Activated T-cell treated with anti-CD3 and anti-CD28 coated beads for 4 hours (primary cell): ENCODE measurements at regions not wholly inside any gene's neighbourhood (a gene's known extent, or its start where the extent isn't known, plus 50 kb on each side); places are given as distances from the start of the nearest gene placed in this dataset.
"Not testable (repeated sequence)": the region's sequence is repeated elsewhere in the genome, so short reads cannot be mapped to it uniquely, and the experiment has no call there.

Experiments
- DNase-seq: peaks from one replicate; pipeline ENCODE4 v3.0.0-alpha.2; 2020

- no peak for DNase-seq
Measured at GRCh38 chr1:29682919-29683295, 446.6 kb downstream of the PTPRU start.

GRCh38 chr1:29682171-29682918, 446.0 kb downstream of the PTPRU start:
- no peak for DNase-seq

GRCh38 chr1:29681416-29681815, 445.1 kb downstream of the PTPRU start:
- DNase-seq, result not testable (repeated sequence)

- DNase-seq, result no peak
Measured at GRCh38 chr1:29679828-29680558, 443.7 kb downstream of the PTPRU start.

GRCh38 chr1:29679316-29679715, 443.0 kb downstream of the PTPRU start:
- DNase-seq, result no peak

- no peak for DNase-seq
Measured at GRCh38 chr1:29677028-29678024, 441.0 kb downstream of the PTPRU start.

- DNase-seq, result no peak
Measured at GRCh38 chr1:29676496-29676895, 440.2 kb downstream of the PTPRU start.

GRCh38 chr1:29675481-29676263, 439.4 kb downstream of the PTPRU start:
- DNase-seq, result no peak

GRCh38 chr1:29674627-29675326, 438.5 kb downstream of the PTPRU start:
- DNase-seq, result no peak

- DNase-seq, result no peak
Measured at GRCh38 chr1:29673669-29674626, 437.6 kb downstream of the PTPRU start.

- DNase-seq, result no peak
Measured at GRCh38 chr1:29673228-29673500, 436.8 kb downstream of the PTPRU start.

GRCh38 chr1:29672416-29673227, 436.3 kb downstream of the PTPRU start:
- DNase-seq, result no peak

- DNase-seq, result no peak
Measured at GRCh38 chr1:29671446-29672356, 435.4 kb downstream of the PTPRU start.

GRCh38 chr1:29670752-29671151, 434.4 kb downstream of the PTPRU start:
- no peak for DNase-seq

- no peak for DNase-seq
Measured at GRCh38 chr1:29669912-29670311, 433.6 kb downstream of the PTPRU start.

- no peak for DNase-seq
Measured at GRCh38 chr1:29669158-29669871, 433.0 kb downstream of the PTPRU start.

GRCh38 chr1:29668551-29669157, 432.3 kb downstream of the PTPRU start:
- DNase-seq, result no peak

- no peak for DNase-seq
Measured at GRCh38 chr1:29667951-29668350, 431.6 kb downstream of the PTPRU start.
